GM12872 (cell line): ENCODE measurements at regions not wholly inside any gene's neighbourhood (a gene's known extent, or its start where the extent isn't known, plus 50 kb on each side); places are given as distances from the start of the nearest gene placed in this dataset.

Source experiments
- CTCF ChIP-seq: IDR thresholded peaks from 3 replicates; pipeline ENCODE4 v1.5.1; 2011; ENCODE audit warnings: low read depth, mild to moderate bottlenecking, low read length, moderate library complexity; ENCODE audit not compliant: insufficient read depth

GRCh38 chr9:107161338-107161737 lies 121.7 kb upstream of the RAD23B start:
- TF ChIP-seq CTCF = no peak

GRCh38 chr9:107163370-107163769 lies 119.7 kb upstream of the RAD23B start:
- TF ChIP-seq CTCF = no peak

- no peak for TF ChIP-seq CTCF
These were observed 113.3 kb upstream of the RAD23B start for GRCh38 chr9:107169796-107170195.

GRCh38 chr9:107170801-107171200 lies 112.3 kb upstream of the RAD23B start:
- TF ChIP-seq CTCF = no peak

- TF ChIP-seq CTCF = peak; percentile 90
These were observed 110.7 kb upstream of the RAD23B start for GRCh38 chr9:107172160-107172978.

GRCh38 chr9:107172979-107173347 lies 110.1 kb upstream of the RAD23B start:
- TF ChIP-seq CTCF = no peak

GRCh38 chr9:107173422-107174180 lies 109.5 kb upstream of the RAD23B start:
- TF ChIP-seq CTCF = no peak
